ENCODE measurements at regions not wholly inside any gene's neighbourhood (a gene's known extent, or its start where the extent isn't known, plus 50 kb on each side); places are given as distances from the start of the nearest gene placed in this dataset.

DNA sequence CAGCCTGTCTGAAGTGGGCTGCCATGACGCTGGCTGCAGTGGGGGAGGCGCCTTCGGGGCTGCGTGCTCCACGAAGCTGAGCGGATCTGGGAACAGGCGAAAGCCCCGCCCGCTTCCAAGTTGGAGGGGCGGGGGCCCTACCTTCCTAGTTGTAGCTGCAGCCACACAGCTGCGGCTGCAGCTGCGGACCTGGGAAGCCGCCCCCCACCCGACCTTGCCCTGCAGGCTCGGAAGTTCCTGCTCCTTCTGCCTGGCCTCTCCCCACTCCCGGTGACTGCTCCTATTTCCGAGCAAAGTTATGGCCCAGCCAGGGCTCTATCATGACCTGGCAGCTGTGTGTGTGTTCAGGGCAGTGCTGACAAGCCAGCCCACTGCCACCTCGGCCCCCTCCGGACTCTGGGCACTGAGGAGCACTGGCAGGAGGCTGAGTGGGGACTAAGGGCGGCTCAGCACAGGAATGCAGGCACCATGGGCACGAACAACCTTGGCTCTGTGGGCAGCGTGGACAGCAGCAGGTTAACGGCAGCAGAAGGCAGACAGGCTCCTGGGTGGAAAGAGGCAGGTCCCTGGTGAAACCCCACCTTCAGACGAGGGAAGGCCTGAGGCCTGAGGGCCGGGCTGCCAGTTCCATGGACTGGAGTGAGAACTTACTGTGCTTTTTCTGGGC is 352.4 kb upstream of the TMCO5A start:
- peak overlapping the region; percentile 38 for H4K8ac ChIP-seq (ENCODE audit: low read length)
- H3K4ac ChIP-seq (ENCODE audit: low read depth in 1 of 2, low read length in 2 of 2), result no peak overlapping the region
- H3K9ac ChIP-seq (ENCODE audit: low read length), result no peak overlapping the region
- no peaks in the 10 kb centered on the region for H3K9me3 ChIP-seq (ENCODE audit: control insufficient read depth, low read length)
- H3K79me1 ChIP-seq (replicated peaks; ENCODE audit: low read length, poor library complexity, severe bottlenecking), result no peaks in the 10 kb centered on the region
- H4K91ac ChIP-seq (ENCODE audit: low read length), result no peak overlapping the region
- no peak overlapping the region for H2BK5ac ChIP-seq (ENCODE audit: low read depth, low read length, poor library complexity, severe bottlenecking)
- peaks cover 0 to 4% of the 10 kb centered on the region in 2 experiments for H3K27me3 ChIP-seq (ENCODE audit: control insufficient read depth in 1 of 2, insufficient read depth in 1 of 2, low read length in 2 of 2)
- WGBS, result 67% methylated on average over 25 of the region's 25 CpGs
- H3K36me3 ChIP-seq (ENCODE audit: control insufficient read depth in 1 of 2, insufficient read depth in 2 of 2, low read depth in 1 of 2, low read length in 2 of 2), result peaks cover 0 to 3% of the 10 kb centered on the region in 2 experiments
- no peak overlapping the region for H3K4me2 ChIP-seq (ENCODE audit: low read length, poor library complexity, severe bottlenecking)
- H3K23ac ChIP-seq (ENCODE audit: low read length in 2 of 2), result no peak overlapping the region
- no peak overlapping the region for H3K18ac ChIP-seq (ENCODE audit: low read depth in 1 of 2, low read length in 2 of 2)
- no peak for DNase-seq
- H3K14ac ChIP-seq (ENCODE audit: low read length in 2 of 2), result peak overlapping the region in 1 of 2 experiments; percentile 58
- H2BK15ac ChIP-seq (ENCODE audit: low read depth, poor library complexity, severe bottlenecking), result no peak overlapping the region
- no peaks in the 10 kb centered on the region for H3K4me1 ChIP-seq (ENCODE audit: control insufficient read depth, insufficient read depth, low read depth, low read length)
- no peak overlapping the region for H2AFZ ChIP-seq (ENCODE audit: low read depth, low read length)
- no peak overlapping the region for H3K27ac ChIP-seq (ENCODE audit: low read length, poor library complexity, severe bottlenecking)
- H3K4me3 ChIP-seq (ENCODE audit: insufficient read depth in 1 of 2, low read depth in 1 of 2, low read length in 2 of 2), result no peak overlapping the region
- H2BK120ac ChIP-seq (ENCODE audit: low read depth, low read length), result no peak overlapping the region
- no peak overlapping the region for H2BK12ac ChIP-seq (ENCODE audit: low read length in 2 of 2)
- H2AK5ac ChIP-seq (ENCODE audit: low read length, severe bottlenecking), result no peak overlapping the region

DNA sequence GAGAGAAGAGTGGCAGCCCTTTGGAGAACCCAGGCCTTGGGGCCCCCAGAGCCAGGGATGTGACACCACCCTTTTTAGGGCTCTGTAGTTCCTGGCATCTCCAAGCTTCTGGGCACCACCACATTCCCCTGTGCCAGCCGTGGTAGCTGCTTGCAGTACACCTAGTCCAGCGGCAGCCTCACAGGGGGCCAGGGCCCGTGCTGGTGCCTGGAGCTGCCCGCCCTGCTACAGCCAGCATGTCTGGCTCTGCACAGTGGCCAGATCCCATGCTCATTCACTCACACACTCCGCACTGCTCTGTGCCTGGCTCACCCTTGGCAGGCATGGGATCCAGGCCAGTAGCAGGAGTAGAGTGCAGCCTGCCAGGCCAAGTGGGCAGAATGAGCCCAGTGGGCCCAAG is 351.6 kb upstream of the TMCO5A start:
- H2AK5ac ChIP-seq (ENCODE audit: low read length, severe bottlenecking), result no peak overlapping the region
- H4K8ac ChIP-seq (ENCODE audit: low read length), result no peak overlapping the region
- no peaks in the 10 kb centered on the region for H3K9me3 ChIP-seq (ENCODE audit: control insufficient read depth, low read length)
- H3K14ac ChIP-seq (ENCODE audit: low read length in 2 of 2), result no peak overlapping the region
- peak overlapping the region; percentile 50 for H4K91ac ChIP-seq (ENCODE audit: low read length)
- no peak for DNase-seq
- WGBS, result 85% methylated on average over 5 of the region's 5 CpGs
- no peaks in the 10 kb centered on the region for H3K79me1 ChIP-seq (replicated peaks; ENCODE audit: low read length, poor library complexity, severe bottlenecking)
- no peak overlapping the region for H2BK15ac ChIP-seq (ENCODE audit: low read depth, poor library complexity, severe bottlenecking)
- H3K9ac ChIP-seq (ENCODE audit: low read length), result no peak overlapping the region
- H3K27ac ChIP-seq (ENCODE audit: low read length, poor library complexity, severe bottlenecking), result no peak overlapping the region
- no peaks in the 10 kb centered on the region for H3K4me1 ChIP-seq (ENCODE audit: control insufficient read depth, insufficient read depth, low read depth, low read length)
- no peak overlapping the region for H3K23ac ChIP-seq (ENCODE audit: low read length in 2 of 2)
- peaks cover 0 to 4% of the 10 kb centered on the region in 2 experiments for H3K27me3 ChIP-seq (ENCODE audit: control insufficient read depth in 1 of 2, insufficient read depth in 1 of 2, low read length in 2 of 2)
- peak overlapping the region in 1 of 2 experiments; percentile 14 for H3K4me3 ChIP-seq (ENCODE audit: insufficient read depth in 1 of 2, low read depth in 1 of 2, low read length in 2 of 2)
- H3K18ac ChIP-seq (ENCODE audit: low read depth in 1 of 2, low read length in 2 of 2), result no peak overlapping the region
- no peak overlapping the region for H2BK12ac ChIP-seq (ENCODE audit: low read length in 2 of 2)
- H2BK5ac ChIP-seq (ENCODE audit: low read depth, low read length, poor library complexity, severe bottlenecking), result no peak overlapping the region
- H3K4me2 ChIP-seq (ENCODE audit: low read length, poor library complexity, severe bottlenecking), result no peak overlapping the region
- H2BK120ac ChIP-seq (ENCODE audit: low read depth, low read length), result no peak overlapping the region
- H2AFZ ChIP-seq (ENCODE audit: low read depth, low read length), result no peak overlapping the region
- no peak overlapping the region for H3K4ac ChIP-seq (ENCODE audit: low read depth in 1 of 2, low read length in 2 of 2)
- peaks cover 0 to 3% of the 10 kb centered on the region in 2 experiments for H3K36me3 ChIP-seq (ENCODE audit: control insufficient read depth in 1 of 2, insufficient read depth in 2 of 2, low read depth in 1 of 2, low read length in 2 of 2)

DNA sequence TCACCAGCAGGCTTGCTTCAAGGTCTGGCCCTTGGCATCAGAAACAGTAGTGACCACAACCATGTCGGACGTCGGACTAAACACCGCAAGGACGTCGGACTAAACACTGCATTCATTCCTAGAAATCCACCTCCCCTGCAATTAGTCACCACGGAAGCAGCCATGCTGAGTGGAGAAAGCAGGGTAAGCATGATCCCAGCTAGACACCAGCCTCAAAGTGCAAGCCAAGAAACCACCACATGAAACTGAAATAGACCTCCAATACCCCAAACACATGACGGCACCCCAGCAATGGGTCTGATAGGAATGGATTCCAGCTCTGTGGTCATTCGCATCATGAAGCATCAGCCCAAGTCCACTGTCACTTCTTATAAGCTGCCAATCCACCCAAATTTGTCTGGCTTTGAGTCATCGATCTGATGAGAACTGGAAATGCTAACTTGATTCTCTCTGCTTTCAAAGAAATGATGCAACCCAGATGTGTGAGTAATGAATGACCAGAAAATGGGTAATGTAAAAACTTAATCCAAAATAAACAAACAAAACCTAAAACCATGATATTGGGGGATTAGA is 348.3 kb upstream of the TMCO5A start:
- Histone ChIP-seq H3K27ac (ENCODE audit: low read length, poor library complexity, severe bottlenecking) (no peak overlapping the region), H3K27me3 (ENCODE audit: control insufficient read depth in 1 of 2, insufficient read depth in 1 of 2, low read length in 2 of 2) (peaks cover 0 to 4% of the 10 kb centered on the region in 2 experiments), H2AFZ (ENCODE audit: low read depth, low read length) (no peak overlapping the region), H2BK5ac (ENCODE audit: low read depth, low read length, poor library complexity, severe bottlenecking) (no peak overlapping the region), H3K4me3 (ENCODE audit: insufficient read depth in 1 of 2, low read depth in 1 of 2, low read length in 2 of 2) (no peak overlapping the region), H4K91ac (ENCODE audit: low read length) (no peak overlapping the region), H3K9me3 (ENCODE audit: control insufficient read depth, low read length) (no peaks in the 10 kb centered on the region), H3K36me3 (ENCODE audit: control insufficient read depth in 1 of 2, insufficient read depth in 2 of 2, low read depth in 1 of 2, low read length in 2 of 2) (peaks cover 0 to 3% of the 10 kb centered on the region in 2 experiments), H2BK120ac (ENCODE audit: low read depth, low read length) (no peak overlapping the region), H3K23ac (ENCODE audit: low read length in 2 of 2) (no peak overlapping the region), H3K4ac (ENCODE audit: low read depth in 1 of 2, low read length in 2 of 2) (no peak overlapping the region), H3K18ac (ENCODE audit: low read depth in 1 of 2, low read length in 2 of 2) (no peak overlapping the region), H3K14ac (ENCODE audit: low read length in 2 of 2) (no peak overlapping the region), H2AK5ac (ENCODE audit: low read length, severe bottlenecking) (no peak overlapping the region), H3K4me2 (ENCODE audit: low read length, poor library complexity, severe bottlenecking) (no peak overlapping the region), H3K4me1 (ENCODE audit: control insufficient read depth, insufficient read depth, low read depth, low read length) (no peaks in the 10 kb centered on the region), H3K9ac (ENCODE audit: low read length) (no peak overlapping the region), H4K8ac (ENCODE audit: low read length) (no peak overlapping the region), H3K79me1 (replicated peaks; ENCODE audit: low read length, poor library complexity, severe bottlenecking) (no peaks in the 10 kb centered on the region), H2BK12ac (ENCODE audit: low read length in 2 of 2) (no peak overlapping the region), H2BK15ac (ENCODE audit: low read depth, poor library complexity, severe bottlenecking) (no peak overlapping the region)
- 91% methylated on average over 9 of the region's 10 CpGs for WGBS
- DNase-seq, result peak; percentile 21

DNA sequence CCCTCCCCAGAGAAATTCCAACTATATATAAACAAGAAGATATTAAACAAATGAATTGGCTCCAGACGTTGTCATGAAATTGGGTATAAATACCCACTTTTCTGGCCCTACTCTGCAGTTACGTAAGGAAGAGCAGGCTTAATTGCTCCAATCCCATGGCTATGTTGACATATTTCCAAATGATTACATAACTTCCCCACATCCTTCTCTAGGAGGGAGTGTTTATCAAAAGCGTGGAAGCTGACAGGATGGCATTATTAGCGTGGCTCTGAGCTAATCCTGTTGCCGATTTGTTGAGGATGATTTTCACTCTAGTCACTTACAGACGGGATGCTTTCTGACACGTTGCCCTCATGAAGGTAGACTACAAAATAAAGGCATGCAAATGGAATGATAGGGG is 347.5 kb upstream of the TMCO5A start:
- H3K9ac ChIP-seq (ENCODE audit: low read length), result no peak overlapping the region
- H3K79me1 ChIP-seq (replicated peaks; ENCODE audit: low read length, poor library complexity, severe bottlenecking), result no peaks in the 10 kb centered on the region
- H3K27ac ChIP-seq (ENCODE audit: low read length, poor library complexity, severe bottlenecking), result no peak overlapping the region
- H3K4ac ChIP-seq (ENCODE audit: low read depth in 1 of 2, low read length in 2 of 2), result no peak overlapping the region
- 82% methylated on average over 7 of the region's 7 CpGs for WGBS
- H3K4me2 ChIP-seq (ENCODE audit: low read length, poor library complexity, severe bottlenecking), result no peak overlapping the region
- H3K18ac ChIP-seq (ENCODE audit: low read depth in 1 of 2, low read length in 2 of 2), result no peak overlapping the region
- DNase-seq, result peak; percentile 12
- H3K36me3 ChIP-seq (ENCODE audit: control insufficient read depth in 1 of 2, insufficient read depth in 2 of 2, low read depth in 1 of 2, low read length in 2 of 2), result peaks cover 0 to 3% of the 10 kb centered on the region in 2 experiments
- no peak overlapping the region for H2AFZ ChIP-seq (ENCODE audit: low read depth, low read length)
- H3K4me3 ChIP-seq (ENCODE audit: insufficient read depth in 1 of 2, low read depth in 1 of 2, low read length in 2 of 2), result no peak overlapping the region
- peaks cover 0 to 4% of the 10 kb centered on the region in 2 experiments for H3K27me3 ChIP-seq (ENCODE audit: control insufficient read depth in 1 of 2, insufficient read depth in 1 of 2, low read length in 2 of 2)
- H4K8ac ChIP-seq (ENCODE audit: low read length), result no peak overlapping the region
- H2BK12ac ChIP-seq (ENCODE audit: low read length in 2 of 2), result no peak overlapping the region
- no peak overlapping the region for H2BK5ac ChIP-seq (ENCODE audit: low read depth, low read length, poor library complexity, severe bottlenecking)
- H3K23ac ChIP-seq (ENCODE audit: low read length in 2 of 2), result no peak overlapping the region
- H4K91ac ChIP-seq (ENCODE audit: low read length), result no peak overlapping the region
- no peak overlapping the region for H2AK5ac ChIP-seq (ENCODE audit: low read length, severe bottlenecking)
- no peak overlapping the region for H2BK120ac ChIP-seq (ENCODE audit: low read depth, low read length)
- no peak overlapping the region for H3K14ac ChIP-seq (ENCODE audit: low read length in 2 of 2)
- no peak overlapping the region for H2BK15ac ChIP-seq (ENCODE audit: low read depth, poor library complexity, severe bottlenecking)
- no peaks in the 10 kb centered on the region for H3K9me3 ChIP-seq (ENCODE audit: control insufficient read depth, low read length)
- H3K4me1 ChIP-seq (ENCODE audit: control insufficient read depth, insufficient read depth, low read depth, low read length), result no peaks in the 10 kb centered on the region

Data from mesenchymal stem cell (in vitro differentiated cells and primary cell).